ENCODE measurements at regions not wholly inside any gene's neighbourhood (a gene's known extent, or its start where the extent isn't known, plus 50 kb on each side); places are given as distances from the start of the nearest gene placed in this dataset.

- Histone ChIP-seq H3K4me1 (replicated peaks in 1 of 2) (no peaks in the 10 kb centered on the region), H3K9me3 (replicated peaks in 1 of 3) (no peaks in the 10 kb centered on the region), H3K4me3 (no peak overlapping the region), H3K27me3 (no peaks in the 10 kb centered on the region), H3K27ac (no peak overlapping the region), H3K36me3 (replicated peaks in 1 of 2) (no peaks in the 10 kb centered on the region)
- WGBS, 4 donors: 19 to 23% (median 21%) methylated on average over 2 of the region's 2 CpGs
- intact Hi-C loops (cut with DNase I): no loop called here
- no peak for DNase-seq
- no peak for TF ChIP-seq POLR2A (IDR thresholded peaks at IDR 0.05)
These were observed 1035.7 kb upstream of the POU3F3 start for GRCh38 chr2:103818176-103818575.

- Histone ChIP-seq H3K4me3 (no peak overlapping the region), H3K36me3 (replicated peaks in 1 of 2) (no peaks in the 10 kb centered on the region), H3K9me3 (replicated peaks in 1 of 3) (no peaks in the 10 kb centered on the region), H3K27me3 (no peaks in the 10 kb centered on the region), H3K4me1 (replicated peaks in 1 of 2) (no peaks in the 10 kb centered on the region), H3K27ac (no peak overlapping the region)
- WGBS, 4 donors: 77 to 85% (median 80%) methylated on average over 5 of the region's 5 CpGs
- intact Hi-C loops (cut with DNase I): no loop called here
- no peak for DNase-seq
- TF ChIP-seq CTCF (IDR thresholded peaks at IDR 0.05) (no peak), POLR2A (IDR thresholded peaks at IDR 0.05) (no peak)
These were observed 1034.3 kb upstream of the POU3F3 start for GRCh38 chr2:103819599-103819998.

GRCh38 chr2:103823847-103824246 is 1030.1 kb upstream of the POU3F3 start:
- no peaks in the 10 kb centered on the region for H3K36me3 ChIP-seq (replicated peaks in 1 of 2)
- no peak overlapping the region for H3K4me3 ChIP-seq
- no peak for DNase-seq
- no peaks in the 10 kb centered on the region for H3K27me3 ChIP-seq
- intact Hi-C loops (cut with DNase I): no loop called here
- TF ChIP-seq POLR2A (IDR thresholded peaks at IDR 0.05) (no peak), CTCF (IDR thresholded peaks at IDR 0.05) (no peak)
- H3K4me1 ChIP-seq (replicated peaks in 1 of 2): no peaks in the 10 kb centered on the region
- H3K9me3 ChIP-seq (replicated peaks in 1 of 3): no peaks in the 10 kb centered on the region
- H3K27ac ChIP-seq: no peak overlapping the region
- WGBS, 4 donors: 73 to 91% (median 79%) methylated on average over 1 of the region's 1 CpG

- TF ChIP-seq CTCF (IDR thresholded peaks at IDR 0.05) (no peak), POLR2A (IDR thresholded peaks at IDR 0.05) (no peak)
These were observed 1006.6 kb upstream of the POU3F3 start for GRCh38 chr2:103847276-103847675.

GRCh38 chr2:103859238-103859637 is 994.7 kb upstream of the POU3F3 start:
- H3K4me1 ChIP-seq (replicated peaks in 1 of 2): no peaks in the 10 kb centered on the region
- H3K36me3 ChIP-seq (replicated peaks in 1 of 2): no peaks in the 10 kb centered on the region
- intact Hi-C loops (cut with DNase I): no loop called here
- TF ChIP-seq CTCF (IDR thresholded peaks at IDR 0.05) (no peak), POLR2A (IDR thresholded peaks at IDR 0.05) (no peak)
- H3K27me3 ChIP-seq: no peaks in the 10 kb centered on the region
- no peaks in the 10 kb centered on the region for H3K9me3 ChIP-seq (replicated peaks in 1 of 3)
- DNase-seq: no peak
- no peak overlapping the region for H3K4me3 ChIP-seq
- H3K27ac ChIP-seq: no peak overlapping the region
- 57 to 64% (median 60%) methylated on average over 2 of the region's 2 CpGs for WGBS, 4 donors

More at GRCh38 chr2:103847276-103847675, 1006.6 kb upstream of the POU3F3 start:
- no peaks in the 10 kb centered on the region for H3K9me3 ChIP-seq (replicated peaks in 1 of 3)
- WGBS, 4 donors: 71 to 82% (median 77%) methylated on average over 2 of the region's 2 CpGs
- H3K4me1 ChIP-seq (replicated peaks in 1 of 2): no peaks in the 10 kb centered on the region
- H3K27ac ChIP-seq: no peak overlapping the region
- no peaks in the 10 kb centered on the region for H3K27me3 ChIP-seq
- H3K36me3 ChIP-seq (replicated peaks in 1 of 2): no peaks in the 10 kb centered on the region
- intact Hi-C loops (cut with DNase I): no loop called here
- no peak overlapping the region for H3K4me3 ChIP-seq
- DNase-seq: no peak
